HG02852 (cell line): ENCODE measurements at regions not wholly inside any gene's neighbourhood (a gene's known extent, or its start where the extent isn't known, plus 50 kb on each side); places are given as distances from the start of the nearest gene placed in this dataset.
"Not testable (repeated sequence)": the region's sequence is repeated elsewhere in the genome, so short reads cannot be mapped to it uniquely, and the experiment has no call there.

Experiments used
- ATAC-seq: cut with Tn5 transposase; IDR thresholded peaks from one replicate; pipeline ENCODE4 v1.9.1; 2021; ENCODE audit warnings: mild to moderate bottlenecking, moderate library complexity; ENCODE audit not compliant: unreplicated experiment

DNA sequence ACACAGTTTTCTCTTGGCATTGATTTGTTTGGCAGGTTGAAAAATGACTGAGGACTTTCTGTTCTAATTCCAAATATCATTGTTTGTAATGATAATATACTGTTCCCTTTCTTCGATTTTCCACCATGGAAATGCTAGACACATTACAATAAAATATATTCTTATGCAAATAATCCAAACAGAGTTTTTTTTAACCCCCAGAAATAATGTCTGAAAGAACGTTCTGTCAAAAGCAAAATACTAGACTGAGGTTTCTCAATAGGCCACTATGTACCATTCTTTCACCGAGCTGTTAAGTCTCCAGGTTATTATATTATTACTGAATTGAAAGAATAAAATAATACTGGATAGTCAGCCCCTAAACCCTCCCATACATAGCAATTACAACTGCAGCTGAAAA, 312.5 kb downstream of the ZIC3 start:
- no peak for ATAC-seq

DNA sequence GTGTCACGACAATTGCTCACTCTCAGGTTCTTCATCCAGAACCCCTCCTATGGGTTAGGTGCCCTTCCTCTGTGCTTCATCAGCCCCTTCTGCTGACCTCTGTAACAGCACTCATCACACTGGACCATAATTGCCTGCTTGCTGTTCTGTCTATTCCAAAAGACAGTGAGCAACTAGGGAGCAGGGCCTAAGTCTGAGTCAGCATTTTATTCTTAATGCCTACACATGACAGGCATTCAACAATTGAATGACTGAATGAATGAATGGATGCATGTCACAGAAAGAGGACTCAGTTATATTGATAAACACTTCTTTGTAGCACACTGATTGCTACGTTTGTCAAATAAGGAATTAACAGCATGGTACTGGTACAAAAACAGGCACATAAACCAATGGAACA, 317.0 kb downstream of the ZIC3 start:
- no peak for ATAC-seq

DNA sequence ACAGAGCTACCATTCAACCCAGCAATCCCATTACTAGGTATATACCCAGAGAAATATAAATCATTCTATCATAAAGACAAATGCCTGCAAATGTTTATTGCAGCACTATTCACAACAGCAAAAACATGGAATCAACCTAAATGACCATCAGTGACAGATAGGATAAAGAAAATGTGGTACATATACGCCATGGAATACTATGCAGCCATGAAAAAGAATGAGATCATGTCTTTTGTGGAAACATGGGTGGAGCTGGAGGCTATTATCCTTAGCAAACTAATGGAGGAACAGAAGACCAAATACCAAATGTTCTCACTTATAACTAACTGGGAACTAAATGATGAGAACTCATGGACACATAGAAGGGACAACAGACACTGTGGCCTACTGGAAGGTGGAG, 318.9 kb downstream of the ZIC3 start:
- ATAC-seq = not testable (repeated sequence)

GRCh38 chrX:137891431-137891830, 325.5 kb downstream of the ZIC3 start:
- ATAC-seq = no peak

DNA sequence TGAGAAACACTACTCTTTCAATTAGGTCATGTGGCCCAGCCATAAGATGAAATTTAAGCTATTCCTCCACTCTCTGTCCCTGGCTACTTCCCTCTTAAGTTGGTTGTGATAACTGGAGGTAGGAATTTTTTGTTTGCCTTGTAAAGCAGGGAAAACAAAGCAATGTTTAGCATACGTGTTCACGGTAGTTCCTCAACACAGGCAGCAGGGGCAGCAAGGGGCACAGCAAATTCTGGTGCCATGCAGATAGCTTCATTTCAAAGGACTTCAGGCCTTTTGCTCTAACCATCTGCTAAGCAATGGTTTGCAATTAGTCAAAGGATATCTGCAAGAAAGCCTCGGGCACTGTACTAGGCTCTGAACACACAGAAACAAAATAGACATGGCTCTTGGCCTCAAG, 330.2 kb downstream of the ZIC3 start:
- no peak for ATAC-seq

GRCh38 chrX:137915466-137915865, 349.5 kb downstream of the ZIC3 start:
- no peak for ATAC-seq

GRCh38 chrX:137916090-137916746, 350.3 kb downstream of the ZIC3 start:
- ATAC-seq = no peak

DNA sequence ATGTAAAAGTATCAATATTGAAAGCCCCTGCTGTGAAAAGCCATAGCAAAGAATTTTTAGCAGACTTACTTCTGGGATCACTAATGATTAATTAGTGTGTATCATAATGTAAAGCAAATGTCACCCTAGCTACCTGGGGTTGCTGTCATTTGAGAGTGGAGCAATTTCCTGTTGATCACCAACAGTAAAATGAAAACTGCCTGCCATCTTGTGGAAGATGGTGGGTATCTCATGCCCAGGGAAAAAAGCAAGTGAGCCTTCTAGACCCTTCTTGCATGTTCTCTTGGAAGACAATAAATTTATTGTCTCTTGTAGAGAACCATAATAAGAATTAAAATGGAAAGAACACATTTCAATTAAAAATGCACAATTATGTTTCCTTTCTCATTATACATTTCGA, 360.2 kb downstream of the ZIC3 start:
- no peak for ATAC-seq

GRCh38 chrX:137929951-137930350, 364.0 kb downstream of the ZIC3 start:
- no peak for ATAC-seq

- no peak for ATAC-seq
Measured at GRCh38 chrX:137930533-137930932, 364.6 kb downstream of the ZIC3 start.

- not testable (repeated sequence) for ATAC-seq
Measured at GRCh38 chrX:137934214-137934613, 368.3 kb downstream of the ZIC3 start.

GRCh38 chrX:137934887-137935286, 369.0 kb downstream of the ZIC3 start:
- not testable (repeated sequence) for ATAC-seq

DNA sequence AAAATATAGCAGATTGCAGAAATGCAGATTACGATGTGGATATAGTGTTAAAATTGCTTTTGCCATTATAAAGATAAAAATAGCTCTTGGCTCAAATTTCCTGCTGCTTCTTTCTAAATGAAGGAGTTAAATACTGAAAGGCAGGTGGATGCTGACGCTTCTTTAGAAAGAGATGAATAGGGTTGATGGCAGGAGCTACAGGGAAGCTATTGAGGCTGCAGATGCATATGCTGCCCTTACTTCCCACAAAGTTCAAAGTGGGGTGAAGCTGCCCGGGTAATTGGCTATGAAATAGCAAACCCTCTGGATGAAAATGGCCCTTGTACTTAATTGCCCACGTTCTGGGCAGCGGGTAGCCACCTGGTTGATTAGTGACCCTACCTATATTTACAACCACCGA, 379.5 kb downstream of the ZIC3 start:
- no peak for ATAC-seq

GRCh38 chrX:137969191-137969590, 403.3 kb downstream of the ZIC3 start:
- no peak for ATAC-seq

DNA sequence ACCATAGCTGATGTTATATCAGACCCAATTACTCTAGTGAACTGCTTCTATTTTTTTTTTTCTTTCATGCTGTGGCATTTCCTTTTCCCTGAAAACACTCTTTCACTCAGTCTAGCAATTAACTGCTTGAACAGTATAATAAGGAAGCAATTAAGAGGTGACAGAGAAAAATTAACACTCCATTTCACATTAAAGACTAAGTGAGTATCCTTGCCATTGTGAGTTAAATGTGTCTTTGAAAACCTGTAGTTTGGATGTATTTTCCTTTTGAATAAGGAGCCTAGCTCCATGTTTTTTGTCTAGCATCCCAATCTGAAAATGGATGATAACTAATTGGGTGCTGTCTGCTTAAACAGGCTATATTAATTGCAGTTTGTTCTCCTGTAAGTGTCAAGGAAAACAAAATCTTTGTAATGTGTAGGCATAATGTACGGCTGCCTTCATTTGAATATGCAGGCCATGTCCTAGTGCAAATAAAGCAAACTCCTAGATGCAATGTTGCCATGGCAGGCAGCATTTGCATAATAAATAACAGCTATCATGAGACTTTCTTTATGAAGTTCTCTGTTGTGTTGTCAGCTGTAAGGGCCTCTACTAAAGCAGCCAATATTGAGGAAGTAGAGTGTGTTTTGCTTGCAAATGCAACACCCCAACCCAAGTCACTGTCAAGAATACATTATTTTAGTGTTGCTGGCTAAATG, 416.7 kb downstream of the ZIC3 start:
- ATAC-seq = no peak

GRCh38 chrX:137988470-137988869, 422.5 kb downstream of the ZIC3 start:
- no peak for ATAC-seq

DNA sequence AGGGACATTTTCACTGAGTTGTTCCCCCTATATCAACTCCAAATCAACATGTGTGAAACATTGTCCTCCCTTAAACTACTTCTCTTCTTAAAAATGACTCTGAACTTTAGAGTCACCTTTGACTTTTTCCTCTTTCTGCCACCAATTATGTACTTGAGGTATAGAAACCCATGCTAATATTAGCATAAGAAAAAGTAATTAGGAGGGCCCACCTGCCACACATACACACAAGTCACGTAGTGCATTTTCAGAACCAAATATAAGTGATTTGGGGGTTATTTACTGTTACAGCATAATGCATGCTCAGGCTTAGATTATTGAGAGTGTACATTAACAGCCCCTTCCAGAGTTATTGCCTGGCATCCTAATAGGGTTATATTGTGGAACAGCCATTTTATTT, 432.7 kb downstream of the ZIC3 start:
- no peak for ATAC-seq

GRCh38 chrX:137999071-137999470, 433.1 kb downstream of the ZIC3 start:
- ATAC-seq = no peak

- ATAC-seq = no peak
Measured at GRCh38 chrX:137999552-137999951, 433.6 kb downstream of the ZIC3 start.

DNA sequence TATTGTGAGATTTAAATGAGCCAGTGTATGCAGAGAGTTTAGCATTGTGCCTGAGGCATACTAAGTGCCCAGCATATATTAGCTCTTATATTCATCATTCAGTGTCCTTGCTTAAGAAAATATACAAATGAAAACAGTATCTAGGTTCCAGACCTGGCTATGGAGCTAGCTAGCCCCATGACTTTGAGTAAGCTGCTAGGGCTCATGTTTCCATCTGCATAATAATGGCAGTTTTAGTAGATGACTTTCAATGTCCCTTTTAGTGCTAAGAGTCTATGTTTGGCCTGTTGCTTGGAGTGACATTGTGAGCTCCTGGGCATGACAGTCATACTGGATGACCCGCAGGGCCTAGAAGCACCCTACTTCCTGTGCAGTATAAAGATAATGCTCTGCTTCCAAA, 435.3 kb downstream of the ZIC3 start:
- ATAC-seq = no peak

- no peak for ATAC-seq
Measured at GRCh38 chrX:138006180-138006579, 440.3 kb downstream of the ZIC3 start.

DNA sequence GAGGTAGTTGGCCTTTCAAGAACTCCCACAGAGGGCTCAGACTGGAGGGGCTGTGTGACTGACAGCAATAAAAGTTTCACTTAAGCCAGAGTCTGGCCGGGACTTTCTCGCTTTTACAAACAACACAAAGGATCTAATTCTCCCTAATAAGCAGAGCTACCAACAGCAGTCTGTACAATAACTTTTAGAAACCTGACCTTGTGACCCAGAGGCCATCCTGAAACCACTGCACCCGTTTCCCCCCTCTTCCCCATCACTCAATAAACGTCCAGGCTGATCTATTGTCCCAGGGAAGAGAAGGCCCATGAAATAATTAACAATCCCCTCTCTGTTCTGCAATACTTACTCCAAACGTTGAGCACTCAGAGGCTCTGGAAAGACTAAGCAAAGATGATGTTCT, 442.4 kb downstream of the ZIC3 start:
- ATAC-seq = no peak

DNA sequence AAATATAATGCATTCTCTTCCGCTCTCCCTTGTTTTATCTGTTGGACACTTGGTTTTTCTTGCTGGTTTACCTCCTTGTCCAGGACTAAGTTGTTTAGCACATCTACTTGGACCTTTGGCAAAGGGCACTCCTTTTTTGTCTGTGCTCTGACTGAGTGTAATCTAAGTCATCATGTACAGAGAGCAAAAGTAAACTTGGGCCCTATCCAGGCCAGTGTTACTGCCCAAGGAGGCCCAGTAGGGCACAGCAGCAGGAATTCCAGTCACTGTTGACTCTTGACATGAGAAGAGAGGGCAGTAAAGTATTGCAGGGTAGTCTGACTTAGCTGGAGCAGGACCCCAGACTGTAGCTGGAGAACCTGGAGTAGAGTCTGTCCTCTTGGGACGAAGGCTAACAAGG, 445.5 kb downstream of the ZIC3 start:
- ATAC-seq = no peak
